CD4-positive, CD25-positive, alpha-beta regulatory T cell (primary cell): ENCODE measurements at regions not wholly inside any gene's neighbourhood (a gene's known extent, or its start where the extent isn't known, plus 50 kb on each side); places are given as distances from the start of the nearest gene placed in this dataset.
A peak's percentile ranks its signal among the peaks of the same experiment; 100 is the strongest.

Source experiments
- ATAC-seq, 2 donors: fragments of 150-1000 bp; cut with Tn5 transposase; one replicate each; pipeline ENCODE4 v1.10.0; 2021; ENCODE audit warnings: low read depth in 2 of 2, moderate number of reproducible peaks in 2 of 2, moderate library complexity in 1 of 2
- DNase-seq, 3 donors: peaks; one replicate each; pipeline versions ENCODE4 v3.0.0 to v3.0.0-alpha.2; 2012 to 2022; ENCODE audit warnings: mixed read lengths in 1 of 3
- H3K27ac ChIP-seq: one replicate; pipeline ENCODE4 v1.7.0; 2013; ENCODE audit warnings: mild to moderate bottlenecking, low read length; ENCODE audit not compliant: insufficient read depth, poor library complexity, severe bottlenecking
- H3K27me3 ChIP-seq: one replicate; pipeline ENCODE4 v1.7.0; 2013; ENCODE audit warnings: low read length; ENCODE audit not compliant: control insufficient read depth, insufficient read depth
- H3K36me3 ChIP-seq: one replicate; pipeline ENCODE4 v1.7.0; 2013; ENCODE audit warnings: mild to moderate bottlenecking, low read length, moderate library complexity; ENCODE audit not compliant: control insufficient read depth, insufficient read depth
- H3K4me1 ChIP-seq: 2 replicates; pipeline ENCODE4 v1.7.0; 2013; ENCODE audit warnings: mild to moderate bottlenecking, low read length; ENCODE audit not compliant: insufficient read depth, control insufficient read depth, poor library complexity, severe bottlenecking
- H3K4me3 ChIP-seq: one replicate; pipeline ENCODE4 v1.7.0; 2013; ENCODE audit warnings: low read depth, mild to moderate bottlenecking, low read length, moderate library complexity
- H3K9me3 ChIP-seq, 2 experiments: 1 replicate in 1 of 2; 2 replicates in 1 of 2; pipeline ENCODE4 v1.7.0; 2013; ENCODE audit warnings: low read length in 2 of 2, mild to moderate bottlenecking in 1 of 2, moderate library complexity in 1 of 2; ENCODE audit not compliant: control insufficient read depth in 2 of 2
- H3K27ac Mint-ChIP-seq, 3 donors: one replicate each; pipeline ENCODE4 v1.8.0; 2020 to 2022; ENCODE audit warnings: mild to moderate bottlenecking in 3 of 3, mixed read lengths in 3 of 3, moderate library complexity in 2 of 3
- H3K27me3 Mint-ChIP-seq: one replicate; pipeline ENCODE4 v1.8.0; 2022; ENCODE audit warnings: mild to moderate bottlenecking, mixed read lengths
- H3K36me3 Mint-ChIP-seq: one replicate; pipeline ENCODE4 v1.8.0; 2020; ENCODE audit warnings: mixed read lengths
- H3K4me1 Mint-ChIP-seq, 4 donors: one replicate each; pipeline ENCODE4 v1.8.0; 2020 to 2022; ENCODE audit warnings: mixed read lengths in 4 of 4, mild to moderate bottlenecking in 1 of 4
- H3K4me3 Mint-ChIP-seq, 4 donors: one replicate each; pipeline ENCODE4 v1.8.0; 2020 to 2022; ENCODE audit warnings: mild to moderate bottlenecking in 4 of 4, mixed read lengths in 4 of 4, moderate library complexity in 3 of 4
- H3K9me3 Mint-ChIP-seq, 7 donors: one replicate each; pipeline ENCODE4 v1.8.0; 2020 to 2022; ENCODE audit warnings: mixed read lengths in 7 of 7, mild to moderate bottlenecking in 3 of 7, moderate library complexity in 2 of 7

- Mint-ChIP-seq H3K36me3 (no peaks in the 10 kb centered on the region), H3K9me3 (peaks cover 0 to 8% (median 3%) of the 10 kb centered on the region in 7 donors), H3K27me3 (no peaks in the 10 kb centered on the region), H3K27ac (no peak overlapping the region), H3K4me3 (no peak overlapping the region), H3K4me1 (no peaks in the 10 kb centered on the region)
- Histone ChIP-seq H3K27ac (no peak overlapping the region), H3K9me3 (no peaks in the 10 kb centered on the region), H3K27me3 (no peaks in the 10 kb centered on the region), H3K4me1 (no peaks in the 10 kb centered on the region), H3K36me3 (no peaks in the 10 kb centered on the region), H3K4me3 (no peak overlapping the region)
- DNase-seq (no peak), ATAC-seq (no peak)
Measured at GRCh38 chr11:30110691-30111090, 93.9 kb upstream of the KCNA4 start.

DNA sequence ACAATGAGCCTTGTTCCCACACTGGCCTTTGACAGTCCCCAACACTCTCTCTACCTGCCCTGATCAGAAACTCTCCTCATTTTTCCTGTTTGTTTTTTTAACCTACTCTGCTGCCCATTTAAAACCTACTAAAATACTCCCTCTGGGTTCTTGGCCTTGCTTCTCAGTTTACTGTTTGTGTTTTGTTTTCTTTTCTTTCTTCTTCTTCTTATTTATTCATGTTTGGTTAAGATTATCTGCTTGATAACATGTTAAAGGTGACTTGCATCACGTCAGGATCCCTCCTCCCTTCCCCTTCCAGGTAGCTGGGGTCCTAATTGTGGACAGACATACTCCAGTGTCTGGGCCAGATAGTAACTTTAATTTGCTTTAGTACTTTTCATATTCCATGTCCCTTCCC lies 95.0 kb upstream of the KCNA4 start:
- no peaks in the 10 kb centered on the region for H3K27me3 Mint-ChIP-seq
- no peak overlapping the region for H3K27ac ChIP-seq

DNA sequence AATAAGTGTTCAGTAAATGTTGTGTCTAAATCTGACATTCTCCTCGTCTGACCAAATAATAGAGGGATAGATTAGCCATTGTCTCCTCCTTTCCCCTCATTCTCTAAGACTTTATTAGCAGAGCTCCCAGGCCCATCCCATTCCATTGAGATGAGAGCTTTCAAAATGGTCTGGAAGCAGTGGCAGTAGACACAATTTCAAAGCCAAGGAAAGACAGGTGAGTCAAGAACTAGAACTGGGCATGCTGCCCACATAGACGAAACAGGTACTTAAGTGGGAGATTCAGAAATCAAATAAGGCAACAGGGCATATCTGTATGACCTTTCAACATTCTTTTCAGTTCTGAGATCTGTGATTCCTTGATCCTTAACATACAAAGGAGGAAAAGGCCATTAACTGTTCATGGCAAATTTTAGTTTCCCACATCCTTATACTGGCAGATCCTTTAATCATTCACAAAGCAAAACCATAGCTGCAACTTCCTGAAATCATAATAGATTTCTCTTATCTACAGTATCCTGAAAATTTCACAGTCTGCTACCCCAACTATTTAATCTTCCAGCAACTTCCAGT lies 96.6 kb upstream of the KCNA4 start:
- no peak overlapping the region for H3K4me3 Mint-ChIP-seq
- DNase-seq = no peak
- no peak overlapping the region for H3K27ac Mint-ChIP-seq

More for the DNA sequence above, 95.0 kb upstream of the KCNA4 start:
- Histone ChIP-seq H3K4me3 (no peak overlapping the region), H3K27me3 (no peaks in the 10 kb centered on the region), H3K36me3 (no peaks in the 10 kb centered on the region), H3K4me1 (no peaks in the 10 kb centered on the region), H3K9me3 (no peaks in the 10 kb centered on the region)
- Mint-ChIP-seq H3K4me1 (no peaks in the 10 kb centered on the region), H3K27ac (no peak overlapping the region), H3K4me3 (no peak overlapping the region), H3K9me3 (peaks cover 0 to 8% (median 3%) of the 10 kb centered on the region in 7 donors), H3K36me3 (no peaks in the 10 kb centered on the region)
- ATAC-seq (no peak), DNase-seq (no peak)

GRCh38 chr11:30116512-30116911 lies 99.7 kb upstream of the KCNA4 start:
- Histone ChIP-seq H3K27ac (no peak overlapping the region), H3K4me3 (no peak overlapping the region), H3K36me3 (no peaks in the 10 kb centered on the region), H3K9me3 (no peaks in the 10 kb centered on the region), H3K27me3 (no peaks in the 10 kb centered on the region), H3K4me1 (no peaks in the 10 kb centered on the region)
- Mint-ChIP-seq H3K27me3 (no peaks in the 10 kb centered on the region), H3K4me1 (no peaks in the 10 kb centered on the region), H3K36me3 (no peaks in the 10 kb centered on the region), H3K9me3 (peaks cover 0 to 5% (median 3%) of the 10 kb centered on the region in 7 donors), H3K4me3 (no peak overlapping the region), H3K27ac (no peak overlapping the region)
- ATAC-seq = no peak
- no peak for DNase-seq

More for the DNA sequence above, 96.6 kb upstream of the KCNA4 start:
- no peak overlapping the region for H3K4me3 ChIP-seq
- no peaks in the 10 kb centered on the region for H3K27me3 ChIP-seq
- H3K36me3 ChIP-seq = no peaks in the 10 kb centered on the region
- Mint-ChIP-seq H3K4me1 (no peaks in the 10 kb centered on the region), H3K27me3 (no peaks in the 10 kb centered on the region), H3K9me3 (peaks cover 0 to 8% (median 3%) of the 10 kb centered on the region in 7 donors), H3K36me3 (no peaks in the 10 kb centered on the region)
- H3K27ac ChIP-seq = no peak overlapping the region
- no peak for ATAC-seq
- no peaks in the 10 kb centered on the region for H3K4me1 ChIP-seq
- no peaks in the 10 kb centered on the region for H3K9me3 ChIP-seq

- ATAC-seq (no peak), DNase-seq (no peak)
- Mint-ChIP-seq H3K4me3 (no peak overlapping the region), H3K4me1 (no peaks in the 10 kb centered on the region), H3K9me3 (peaks cover 0 to 6% (median 2%) of the 10 kb centered on the region in 7 donors), H3K36me3 (no peaks in the 10 kb centered on the region), H3K27ac (no peak overlapping the region), H3K27me3 (no peaks in the 10 kb centered on the region)
- H3K27ac ChIP-seq = no peak overlapping the region
- H3K9me3 ChIP-seq = no peaks in the 10 kb centered on the region
- no peaks in the 10 kb centered on the region for H3K36me3 ChIP-seq
- no peak overlapping the region for H3K4me3 ChIP-seq
- no peaks in the 10 kb centered on the region for H3K4me1 ChIP-seq
- no peaks in the 10 kb centered on the region for H3K27me3 ChIP-seq
Measured at GRCh38 chr11:30120045-30120589, 103.3 kb upstream of the KCNA4 start.

DNA sequence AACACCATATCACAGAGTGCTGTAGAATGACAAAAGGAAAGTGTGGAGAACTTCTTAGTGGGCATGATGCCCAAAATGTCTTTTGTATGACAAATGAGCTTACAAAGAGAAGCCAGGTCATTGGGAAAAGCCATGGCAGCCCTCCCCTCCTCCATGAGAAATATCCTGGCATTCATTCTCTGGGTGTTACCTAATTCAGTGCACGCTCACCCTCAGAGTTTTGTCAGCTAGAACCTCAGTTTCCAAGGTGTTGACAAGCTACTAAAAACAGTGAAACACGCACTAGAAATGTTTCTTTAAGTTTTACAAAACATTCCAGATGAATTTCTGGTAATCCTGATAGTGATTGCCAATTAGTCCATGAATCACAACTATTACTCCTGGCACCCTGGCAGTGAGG lies 105.4 kb upstream of the FSHB start:
- H3K27ac ChIP-seq = no peak overlapping the region
- H3K9me3 ChIP-seq = no peaks in the 10 kb centered on the region
- H3K27me3 ChIP-seq = no peaks in the 10 kb centered on the region
- no peaks in the 10 kb centered on the region for H3K4me1 ChIP-seq
- DNase-seq (no peak), ATAC-seq (no peak)
- Mint-ChIP-seq H3K36me3 (no peaks in the 10 kb centered on the region), H3K27ac (no peak overlapping the region), H3K27me3 (no peaks in the 10 kb centered on the region), H3K4me1 (no peaks in the 10 kb centered on the region), H3K9me3 (peaks cover 0 to 6% (median 0%) of the 10 kb centered on the region in 7 donors), H3K4me3 (no peak overlapping the region)
- no peak overlapping the region for H3K4me3 ChIP-seq
- no peaks in the 10 kb centered on the region for H3K36me3 ChIP-seq

DNA sequence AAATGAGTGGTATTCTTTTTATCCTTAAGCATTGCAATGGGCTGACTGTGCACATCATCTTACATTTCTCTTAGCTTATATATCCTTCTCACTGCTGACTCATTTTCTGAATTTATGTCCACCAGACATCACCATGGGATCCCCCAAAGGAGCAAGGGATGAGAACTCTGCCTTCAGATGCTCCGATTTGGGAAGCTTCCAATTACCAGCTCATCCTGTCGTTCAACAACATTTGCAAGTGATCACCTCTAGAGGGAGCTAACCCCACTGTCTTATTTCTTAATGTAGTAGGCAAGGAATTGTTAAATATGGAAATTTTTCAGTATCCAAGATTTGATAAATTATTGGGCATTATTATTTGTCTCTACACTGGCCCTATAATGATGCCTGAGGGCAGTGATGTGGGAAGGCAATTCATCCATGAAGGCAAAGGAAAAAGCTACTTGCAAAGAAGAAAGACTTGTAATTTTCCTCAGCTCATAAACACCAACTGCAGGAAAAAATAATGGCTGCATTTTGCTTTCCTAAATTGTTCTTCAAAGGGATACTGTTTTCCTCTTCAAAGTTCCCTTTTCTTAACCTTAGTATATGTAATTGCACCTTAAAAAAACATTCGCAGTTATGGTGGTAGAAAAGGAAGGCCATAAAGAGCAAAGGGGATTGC lies 102.4 kb upstream of the FSHB start:
- DNase-seq (peak in 1 of 3 donors; percentile 1), ATAC-seq (no peak)
- H3K36me3 Mint-ChIP-seq = no peaks in the 10 kb centered on the region
- no peaks in the 10 kb centered on the region for H3K27me3 Mint-ChIP-seq
- no peaks in the 10 kb centered on the region for H3K4me1 Mint-ChIP-seq
- peaks cover 0 to 2% (median 0%) of the 10 kb centered on the region in 7 donors for H3K9me3 Mint-ChIP-seq
- H3K4me3 ChIP-seq = no peak overlapping the region
- no peaks in the 10 kb centered on the region for H3K9me3 ChIP-seq
- H3K36me3 ChIP-seq = no peaks in the 10 kb centered on the region
- no peaks in the 10 kb centered on the region for H3K4me1 ChIP-seq
- H3K27me3 ChIP-seq = no peaks in the 10 kb centered on the region
- H3K27ac ChIP-seq = no peak overlapping the region
- H3K27ac Mint-ChIP-seq = no peak overlapping the region
- no peak overlapping the region for H3K4me3 Mint-ChIP-seq

GRCh38 chr11:30131535-30131934 lies 99.3 kb upstream of the FSHB start:
- Histone ChIP-seq H3K9me3 (no peaks in the 10 kb centered on the region), H3K27me3 (no peaks in the 10 kb centered on the region), H3K4me1 (no peaks in the 10 kb centered on the region), H3K27ac (no peak overlapping the region), H3K36me3 (no peaks in the 10 kb centered on the region), H3K4me3 (no peak overlapping the region)
- Mint-ChIP-seq H3K4me3 (no peak overlapping the region), H3K36me3 (no peaks in the 10 kb centered on the region), H3K4me1 (no peaks in the 10 kb centered on the region), H3K27ac (no peak overlapping the region), H3K27me3 (peaks cover 6% of the 10 kb centered on the region), H3K9me3 (peaks cover 0 to 4% (median 2%) of the 10 kb centered on the region in 7 donors)
- no peak for ATAC-seq
- no peak for DNase-seq
